ENCODE measurements at regions not wholly inside any gene's neighbourhood (a gene's known extent, or its start where the extent isn't known, plus 50 kb on each side); places are given as distances from the start of the nearest gene placed in this dataset.
"Not testable (repeated sequence)": the region's sequence is repeated elsewhere in the genome, so short reads cannot be mapped to it uniquely, and the experiment has no call there.

DNA sequence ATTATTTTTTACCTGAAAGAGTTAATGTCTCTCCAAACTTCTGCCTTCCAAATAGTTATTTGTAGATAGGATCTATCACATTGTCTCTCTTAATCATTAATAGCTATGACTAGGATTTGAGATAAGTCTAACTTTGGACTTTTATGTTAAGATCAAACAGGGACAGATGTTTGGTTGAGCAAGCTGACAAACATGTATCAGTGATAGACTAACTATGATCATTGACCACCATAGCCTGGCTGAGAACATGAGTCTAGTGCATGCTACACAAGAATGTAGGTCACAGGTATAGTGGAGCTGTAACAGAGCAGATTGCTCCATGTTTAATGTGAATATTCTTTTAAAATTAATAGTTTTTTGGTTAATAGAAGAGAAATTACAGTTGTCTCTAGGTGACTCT, 52.0 kb downstream of the SYT15B start:
- not testable (repeated sequence) for H3K4me1 Mint-ChIP-seq (ENCODE audit: low read depth, unreplicated experiment); DNase-seq; H3K27ac Mint-ChIP-seq (ENCODE audit: unreplicated experiment); H3K4me3 Mint-ChIP-seq (ENCODE audit: unreplicated experiment); H3K36me3 Mint-ChIP-seq (ENCODE audit: unreplicated experiment); H3K9me3 Mint-ChIP-seq (ENCODE audit: unreplicated experiment); H3K27me3 Mint-ChIP-seq (ENCODE audit: unreplicated experiment)

DNA sequence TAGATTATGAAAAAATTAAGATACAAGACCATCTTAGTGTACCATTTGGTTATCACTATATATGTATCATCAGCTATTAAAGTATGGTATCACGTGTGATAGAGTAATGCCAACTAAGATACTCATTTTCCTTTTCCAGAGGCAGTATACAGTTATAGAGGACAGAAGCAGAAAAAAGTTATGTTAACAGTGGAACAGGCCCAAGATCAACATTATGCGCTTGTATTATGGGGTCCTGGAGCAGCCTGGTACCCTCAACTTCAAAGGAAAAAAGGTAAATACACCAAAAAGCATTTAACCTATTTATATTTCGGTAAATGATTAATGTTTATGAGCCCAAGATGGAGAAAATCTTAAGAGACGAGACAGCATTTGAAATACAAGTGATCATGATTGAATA, 52.9 kb downstream of the SYT15B start:
- not testable (repeated sequence) for H3K9me3 Mint-ChIP-seq (ENCODE audit: unreplicated experiment); H3K4me1 Mint-ChIP-seq (ENCODE audit: low read depth, unreplicated experiment); DNase-seq; H3K4me3 Mint-ChIP-seq (ENCODE audit: unreplicated experiment); H3K27me3 Mint-ChIP-seq (ENCODE audit: unreplicated experiment); H3K36me3 Mint-ChIP-seq (ENCODE audit: unreplicated experiment); H3K27ac Mint-ChIP-seq (ENCODE audit: unreplicated experiment)

DNA sequence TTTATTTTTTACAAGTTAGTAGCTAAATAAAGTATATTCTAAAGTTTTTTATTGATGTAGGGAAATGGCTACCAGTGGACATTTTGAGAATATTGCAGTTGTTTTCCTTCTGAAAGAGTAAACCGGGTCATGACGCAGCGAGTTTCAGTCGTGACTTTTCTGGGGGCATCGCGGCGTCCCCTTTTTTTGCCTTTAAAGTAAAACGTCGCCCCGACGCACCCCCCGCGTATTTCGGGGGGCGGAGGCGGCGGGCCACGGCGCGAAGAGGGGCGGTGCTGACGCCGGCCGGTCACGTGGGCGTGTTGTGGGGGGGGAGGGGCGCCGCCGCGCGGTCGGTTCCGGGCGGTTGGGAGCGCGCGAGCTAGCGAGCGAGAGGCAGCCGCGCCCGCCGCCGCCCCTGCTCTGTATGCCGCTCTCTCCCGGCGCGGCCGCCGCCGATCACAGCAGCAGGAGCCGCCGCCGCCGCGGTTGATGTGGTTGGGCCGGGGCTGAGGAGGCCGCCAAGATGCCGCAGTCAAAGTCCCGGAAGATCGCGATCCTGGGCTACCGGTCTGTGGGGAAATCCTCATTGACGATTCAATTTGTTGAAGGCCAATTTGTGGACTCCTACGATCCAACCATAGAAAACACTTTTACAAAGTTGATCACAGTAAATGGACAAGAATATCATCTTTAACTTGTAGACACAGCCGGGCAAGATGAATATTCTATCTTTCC, 57.5 kb downstream of the SYT15B start:
- H3K4me1 Mint-ChIP-seq (ENCODE audit: low read depth, unreplicated experiment); H3K9me3 Mint-ChIP-seq (ENCODE audit: unreplicated experiment); H3K27me3 Mint-ChIP-seq (ENCODE audit: unreplicated experiment); H3K27ac Mint-ChIP-seq (ENCODE audit: unreplicated experiment); H3K36me3 Mint-ChIP-seq (ENCODE audit: unreplicated experiment): not testable (repeated sequence)
- DNase-seq: peak; percentile 77
- H3K4me3 Mint-ChIP-seq (ENCODE audit: unreplicated experiment): peak overlapping the region; percentile 80

DNA sequence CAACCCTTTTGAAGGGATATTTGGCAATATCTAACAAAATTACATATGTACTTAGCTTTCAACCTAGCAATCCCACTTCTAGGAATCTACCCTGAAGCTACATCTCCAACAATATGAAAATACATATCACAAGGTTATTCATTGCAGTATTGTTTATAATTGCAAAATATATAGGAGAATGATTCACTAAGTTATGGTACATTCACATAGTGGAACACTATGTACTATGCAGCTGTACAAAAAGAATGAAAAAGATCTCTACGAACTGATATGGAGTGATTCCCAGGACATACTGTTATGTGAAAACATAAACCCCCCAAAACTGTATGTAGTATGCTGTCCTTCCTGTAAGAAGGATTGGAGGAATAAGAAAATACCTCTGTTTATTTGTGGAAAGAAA, 62.1 kb downstream of the SYT15B start:
- DNase-seq; H3K9me3 Mint-ChIP-seq (ENCODE audit: unreplicated experiment); H3K27me3 Mint-ChIP-seq (ENCODE audit: unreplicated experiment); H3K4me1 Mint-ChIP-seq (ENCODE audit: low read depth, unreplicated experiment); H3K36me3 Mint-ChIP-seq (ENCODE audit: unreplicated experiment); H3K4me3 Mint-ChIP-seq (ENCODE audit: unreplicated experiment); H3K27ac Mint-ChIP-seq (ENCODE audit: unreplicated experiment): not testable (repeated sequence)

DNA sequence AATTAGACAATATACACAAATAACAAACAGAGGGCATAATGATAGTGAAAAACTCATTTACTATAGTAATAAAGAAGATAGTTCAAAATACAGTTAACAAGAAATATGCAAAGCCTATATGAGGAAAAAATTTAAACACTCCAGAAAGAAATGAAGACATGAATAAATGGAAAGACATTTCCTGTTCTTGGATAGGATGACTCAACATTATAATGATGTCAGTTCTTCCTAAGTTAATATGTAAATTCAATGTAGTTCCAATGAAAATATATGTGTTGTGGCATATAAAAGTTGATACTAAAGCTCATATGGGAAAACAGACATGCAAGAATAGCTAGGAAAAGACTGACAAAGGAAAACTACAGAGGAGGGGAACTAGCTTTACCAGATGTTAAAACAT, 63.5 kb downstream of the SYT15B start:
- not testable (repeated sequence) for DNase-seq; H3K9me3 Mint-ChIP-seq (ENCODE audit: unreplicated experiment); H3K27me3 Mint-ChIP-seq (ENCODE audit: unreplicated experiment); H3K36me3 Mint-ChIP-seq (ENCODE audit: unreplicated experiment); H3K4me3 Mint-ChIP-seq (ENCODE audit: unreplicated experiment); H3K4me1 Mint-ChIP-seq (ENCODE audit: low read depth, unreplicated experiment); H3K27ac Mint-ChIP-seq (ENCODE audit: unreplicated experiment)

DNA sequence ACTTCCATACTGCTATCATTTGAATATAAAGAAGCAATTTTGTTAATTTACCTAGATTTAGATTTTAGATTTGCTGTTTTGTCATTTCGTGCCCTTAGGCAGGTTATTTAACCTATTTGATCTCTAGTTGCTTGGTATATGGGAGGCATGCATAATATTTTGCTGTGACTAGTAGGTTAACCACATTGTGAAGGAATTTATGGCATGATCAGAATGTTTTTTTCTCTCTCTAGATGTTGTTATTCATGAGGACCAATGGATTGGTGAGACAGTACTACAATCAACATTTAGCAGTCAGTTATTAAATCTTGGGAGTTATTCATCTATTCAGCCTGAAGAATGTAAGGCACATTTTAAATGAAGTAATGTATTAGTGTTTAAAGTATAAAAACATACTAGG, 67.2 kb downstream of the SYT15B start:
- not testable (repeated sequence) for H3K27me3 Mint-ChIP-seq (ENCODE audit: unreplicated experiment); H3K27ac Mint-ChIP-seq (ENCODE audit: unreplicated experiment); DNase-seq; H3K36me3 Mint-ChIP-seq (ENCODE audit: unreplicated experiment); H3K9me3 Mint-ChIP-seq (ENCODE audit: unreplicated experiment); H3K4me3 Mint-ChIP-seq (ENCODE audit: unreplicated experiment); H3K4me1 Mint-ChIP-seq (ENCODE audit: low read depth, unreplicated experiment)

DNA sequence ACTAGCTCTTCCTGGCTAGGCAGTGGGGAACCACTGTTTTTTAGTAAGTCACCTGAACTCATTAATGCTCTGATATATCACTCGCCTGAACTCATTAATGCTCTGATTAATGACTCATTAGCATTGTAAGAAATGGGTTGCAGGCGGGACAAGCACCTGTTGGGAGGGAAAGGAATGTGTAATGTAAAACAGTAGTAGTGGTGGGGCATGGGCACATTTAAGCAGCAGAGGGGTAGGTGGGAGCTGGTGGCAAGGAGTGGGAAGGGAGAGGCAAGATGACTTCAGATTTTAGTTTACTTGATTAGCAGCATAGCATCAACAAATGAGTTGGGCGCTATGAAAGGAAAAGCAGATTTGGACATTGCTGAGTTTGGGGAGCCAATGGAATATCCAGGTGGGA, 68.2 kb downstream of the SYT15B start:
- not testable (repeated sequence) for H3K27ac Mint-ChIP-seq (ENCODE audit: unreplicated experiment); H3K4me3 Mint-ChIP-seq (ENCODE audit: unreplicated experiment); H3K27me3 Mint-ChIP-seq (ENCODE audit: unreplicated experiment); DNase-seq; H3K4me1 Mint-ChIP-seq (ENCODE audit: low read depth, unreplicated experiment); H3K36me3 Mint-ChIP-seq (ENCODE audit: unreplicated experiment); H3K9me3 Mint-ChIP-seq (ENCODE audit: unreplicated experiment)

DNA sequence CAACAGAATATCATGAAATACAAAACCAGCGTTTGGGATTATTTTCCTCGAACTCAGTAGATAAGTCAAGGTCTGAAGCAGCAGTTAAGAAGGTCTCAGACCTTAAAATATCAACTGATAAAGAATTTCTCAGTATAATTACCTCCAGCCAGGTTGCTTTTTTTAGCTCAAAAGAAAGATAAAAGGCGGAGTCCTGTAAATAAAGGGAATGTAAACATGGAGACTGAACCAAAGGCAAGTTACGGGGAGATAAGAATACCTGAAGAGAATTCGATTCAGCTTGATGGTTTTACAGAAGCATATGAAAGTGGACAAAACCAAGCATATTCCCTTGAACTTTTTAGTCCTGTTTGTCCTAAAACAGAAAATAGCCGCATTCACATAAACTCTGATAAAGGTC, 73.1 kb downstream of the SYT15B start:
- DNase-seq; H3K9me3 Mint-ChIP-seq (ENCODE audit: unreplicated experiment); H3K4me3 Mint-ChIP-seq (ENCODE audit: unreplicated experiment); H3K36me3 Mint-ChIP-seq (ENCODE audit: unreplicated experiment); H3K4me1 Mint-ChIP-seq (ENCODE audit: low read depth, unreplicated experiment); H3K27ac Mint-ChIP-seq (ENCODE audit: unreplicated experiment); H3K27me3 Mint-ChIP-seq (ENCODE audit: unreplicated experiment): not testable (repeated sequence)

DNA sequence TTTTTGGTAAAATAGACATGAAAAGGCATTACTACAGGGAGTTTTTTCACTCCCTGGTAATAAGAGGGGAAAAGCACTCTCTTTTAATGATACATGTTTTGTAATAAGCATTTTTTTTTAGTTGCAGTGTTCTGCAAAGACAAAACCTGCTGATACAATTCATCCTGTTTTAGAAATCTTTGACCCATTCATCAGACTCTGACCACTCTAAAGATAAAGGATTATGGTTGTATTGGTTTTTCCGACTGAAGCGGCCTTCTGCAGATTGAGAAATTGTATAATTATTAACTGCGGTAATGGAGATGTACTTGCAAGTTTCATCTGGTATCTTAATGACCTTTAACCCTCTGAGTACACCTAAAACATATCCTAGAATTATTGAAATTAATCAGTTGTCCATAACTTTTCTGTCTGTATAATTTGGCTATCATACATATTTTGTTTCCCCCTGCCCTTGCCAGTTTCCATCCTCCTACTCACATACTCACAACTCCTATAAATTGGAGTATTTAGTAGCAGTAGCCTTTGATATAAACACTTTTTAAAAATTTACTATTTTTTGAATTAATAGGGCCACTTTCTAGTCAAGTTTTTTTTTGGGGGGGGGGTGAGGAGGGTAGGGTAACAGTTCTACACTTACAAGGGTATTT, 79.4 kb downstream of the SYT15B start:
- not testable (repeated sequence) for H3K4me1 Mint-ChIP-seq (ENCODE audit: low read depth, unreplicated experiment); H3K4me3 Mint-ChIP-seq (ENCODE audit: unreplicated experiment); H3K36me3 Mint-ChIP-seq (ENCODE audit: unreplicated experiment); H3K27ac Mint-ChIP-seq (ENCODE audit: unreplicated experiment); H3K9me3 Mint-ChIP-seq (ENCODE audit: unreplicated experiment); H3K27me3 Mint-ChIP-seq (ENCODE audit: unreplicated experiment); DNase-seq

DNA sequence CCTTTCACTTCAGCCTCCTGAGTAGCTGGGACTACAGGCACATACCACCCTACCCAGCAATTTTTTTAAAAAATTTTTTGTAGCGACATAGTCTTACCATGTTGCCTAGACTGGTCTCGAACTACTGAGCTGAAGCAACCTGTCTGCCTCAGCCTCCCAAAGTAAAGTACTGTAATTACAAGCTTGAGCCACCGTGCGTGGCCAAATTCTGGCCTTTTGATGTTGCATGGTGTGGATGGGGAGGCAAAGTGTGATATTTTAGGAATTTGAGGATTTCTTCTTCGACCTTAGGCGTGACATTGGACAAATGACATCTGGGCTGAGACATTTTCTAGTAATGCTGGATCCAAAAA, 81.8 kb downstream of the SYT15B start:
- not testable (repeated sequence) for H3K27ac Mint-ChIP-seq (ENCODE audit: unreplicated experiment); H3K36me3 Mint-ChIP-seq (ENCODE audit: unreplicated experiment); DNase-seq; H3K9me3 Mint-ChIP-seq (ENCODE audit: unreplicated experiment); H3K27me3 Mint-ChIP-seq (ENCODE audit: unreplicated experiment); H3K4me3 Mint-ChIP-seq (ENCODE audit: unreplicated experiment); H3K4me1 Mint-ChIP-seq (ENCODE audit: low read depth, unreplicated experiment)

DNA sequence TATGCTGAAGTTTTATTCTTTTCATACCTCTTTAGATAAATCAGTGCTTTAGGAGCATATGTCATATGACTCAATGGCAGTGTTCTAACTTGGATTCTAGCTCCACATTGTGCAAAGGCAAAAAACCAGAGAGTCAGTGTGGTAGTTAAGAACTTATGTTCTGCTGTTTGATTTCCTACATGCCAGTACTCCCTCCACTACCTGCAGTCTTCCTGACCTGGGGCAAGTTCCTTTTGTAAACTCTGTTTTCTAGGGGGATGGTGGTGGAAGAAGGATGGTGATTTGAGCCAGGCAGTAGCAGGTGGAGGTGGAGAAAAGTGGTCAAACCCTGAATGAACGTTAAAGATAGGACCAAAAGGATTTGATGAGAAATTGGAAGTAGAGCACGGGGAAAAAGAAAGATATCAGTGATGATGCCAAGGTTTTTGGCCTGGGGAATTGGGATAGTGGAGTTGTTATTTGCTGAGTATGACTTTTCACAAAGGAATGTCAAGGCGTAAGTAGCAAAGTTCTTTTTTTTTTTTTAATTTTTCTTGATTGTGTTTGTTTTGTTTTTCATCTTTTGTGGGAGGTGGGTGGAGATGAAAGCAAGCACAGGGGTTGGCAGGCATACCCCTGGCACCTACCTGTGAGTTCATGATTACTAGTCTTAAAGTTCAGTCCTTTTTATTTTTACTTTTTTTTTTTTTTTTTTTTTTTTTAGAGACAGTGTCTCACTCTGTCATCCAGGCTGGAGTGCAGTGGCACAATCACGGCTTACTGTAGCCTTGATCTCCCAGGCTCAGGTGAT, 82.3 kb downstream of the SYT15B start:
- H3K27me3 Mint-ChIP-seq (ENCODE audit: unreplicated experiment); H3K27ac Mint-ChIP-seq (ENCODE audit: unreplicated experiment); H3K4me1 Mint-ChIP-seq (ENCODE audit: low read depth, unreplicated experiment); H3K4me3 Mint-ChIP-seq (ENCODE audit: unreplicated experiment); H3K36me3 Mint-ChIP-seq (ENCODE audit: unreplicated experiment); DNase-seq; H3K9me3 Mint-ChIP-seq (ENCODE audit: unreplicated experiment): not testable (repeated sequence)

DNA sequence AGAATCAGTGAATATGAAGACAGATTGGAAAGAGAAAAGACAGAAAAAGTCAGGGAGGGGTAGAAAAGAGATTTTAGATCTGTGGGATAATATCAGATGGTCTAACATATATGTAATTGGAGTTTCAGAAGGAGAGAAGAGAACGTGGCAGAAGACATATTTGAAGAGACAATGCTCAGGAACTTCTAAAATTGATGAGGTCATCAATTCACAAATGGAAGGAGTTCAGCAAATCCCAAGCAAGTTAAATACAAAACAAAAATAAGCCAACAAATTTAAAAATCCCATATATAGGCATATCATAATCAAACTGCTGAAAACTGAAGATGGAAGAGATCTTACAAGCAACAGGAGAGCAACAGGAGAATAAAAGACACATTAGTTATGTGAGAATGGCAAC, 87.3 kb downstream of the SYT15B start:
- H3K27me3 Mint-ChIP-seq (ENCODE audit: unreplicated experiment); H3K4me1 Mint-ChIP-seq (ENCODE audit: low read depth, unreplicated experiment); H3K27ac Mint-ChIP-seq (ENCODE audit: unreplicated experiment); H3K9me3 Mint-ChIP-seq (ENCODE audit: unreplicated experiment); H3K4me3 Mint-ChIP-seq (ENCODE audit: unreplicated experiment); H3K36me3 Mint-ChIP-seq (ENCODE audit: unreplicated experiment); DNase-seq: not testable (repeated sequence)
